ENCODE measurements at regions not wholly inside any gene's neighbourhood (a gene's known extent, or its start where the extent isn't known, plus 50 kb on each side); places are given as distances from the start of the nearest gene placed in this dataset.

DNA sequence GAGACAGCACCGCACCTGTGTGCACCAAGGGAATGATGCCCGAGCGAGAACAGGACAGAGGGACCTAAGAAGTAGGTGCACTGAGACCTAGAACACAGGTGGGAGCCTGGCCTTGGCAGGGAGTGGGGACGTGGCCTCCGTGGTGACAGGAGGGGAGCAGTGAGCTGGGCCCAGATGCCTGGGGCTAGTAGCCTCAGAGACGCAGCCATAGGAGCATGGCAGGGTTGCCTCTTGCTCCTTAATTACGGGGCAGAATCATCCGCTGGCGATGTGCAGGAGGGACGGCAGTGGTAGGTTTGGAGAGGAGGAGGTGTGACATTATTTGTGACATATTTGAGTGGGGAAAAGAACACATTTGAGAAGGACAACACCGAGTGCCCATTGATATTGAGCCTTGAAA is 57.0 kb upstream of the HPCAL1 start:
- H3K27ac ChIP-seq (ENCODE audit: insufficient read length, low read depth, low read length): no peak overlapping the region
- no peaks in the 10 kb centered on the region for H3K79me2 ChIP-seq (ENCODE audit: insufficient read depth, low read length)
- no peak overlapping the region for H2AK5ac ChIP-seq (ENCODE audit: insufficient read length, low read length)
- H3K4me2 ChIP-seq (ENCODE audit: insufficient read depth, insufficient read length, low read length): no peak overlapping the region
- TF ChIP-seq, protein P1, sequence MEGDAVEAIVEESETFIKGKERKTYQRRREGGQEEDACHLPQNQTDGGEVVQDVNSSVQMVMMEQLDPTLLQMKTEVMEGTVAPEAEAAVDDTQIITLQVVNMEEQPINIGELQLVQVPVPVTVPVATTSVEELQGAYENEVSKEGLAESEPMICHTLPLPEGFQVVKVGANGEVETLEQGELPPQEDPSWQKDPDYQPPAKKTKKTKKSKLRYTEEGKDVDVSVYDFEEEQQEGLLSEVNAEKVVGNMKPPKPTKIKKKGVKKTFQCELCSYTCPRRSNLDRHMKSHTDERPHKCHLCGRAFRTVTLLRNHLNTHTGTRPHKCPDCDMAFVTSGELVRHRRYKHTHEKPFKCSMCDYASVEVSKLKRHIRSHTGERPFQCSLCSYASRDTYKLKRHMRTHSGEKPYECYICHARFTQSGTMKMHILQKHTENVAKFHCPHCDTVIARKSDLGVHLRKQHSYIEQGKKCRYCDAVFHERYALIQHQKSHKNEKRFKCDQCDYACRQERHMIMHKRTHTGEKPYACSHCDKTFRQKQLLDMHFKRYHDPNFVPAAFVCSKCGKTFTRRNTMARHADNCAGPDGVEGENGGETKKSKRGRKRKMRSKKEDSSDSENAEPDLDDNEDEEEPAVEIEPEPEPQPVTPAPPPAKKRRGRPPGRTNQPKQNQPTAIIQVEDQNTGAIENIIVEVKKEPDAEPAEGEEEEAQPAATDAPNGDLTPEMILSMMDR (conservative IDR thresholded peaks at IDR 0.05): no peak
- no peak overlapping the region for H3K9ac ChIP-seq (ENCODE audit: extremely low read depth, insufficient read length, low read length)
- no peaks in the 10 kb centered on the region; a peak in 1 of 7 replicates for H3K36me3 Mint-ChIP-seq (ENCODE audit: insufficient read depth in 1 of 3, low read depth in 3 of 3)
- no peak overlapping the region for H3K4me3 Mint-ChIP-seq
- H3K23ac ChIP-seq (ENCODE audit: insufficient read length, low read depth, low read length): no peak overlapping the region
- no peaks in the 10 kb centered on the region; the same call in 1 of the 2 replicates for H3K27me3 ChIP-seq (ENCODE audit: insufficient read depth, low read length)
- no peak overlapping the region for H4K91ac ChIP-seq (ENCODE audit: insufficient read length, low read depth, low read length)
- no peak for DNase-seq
- peaks cover 0 to 8% of the 10 kb centered on the region in 2 experiments; a peak in 3 of 5 replicates for H3K9me3 Mint-ChIP-seq
- H3K18ac ChIP-seq (ENCODE audit: insufficient read length, low read depth, low read length): no peak overlapping the region
- H2BK20ac ChIP-seq (ENCODE audit: low read depth, low read length, poor library complexity, severe bottlenecking): no peak overlapping the region
- H3K27ac Mint-ChIP-seq: no peak overlapping the region
- no peaks in the 10 kb centered on the region; the same call in 1 of the 2 replicates for H3K27me3 Mint-ChIP-seq (ENCODE audit: low read depth)
- H4K8ac ChIP-seq (replicated peaks; ENCODE audit: insufficient read length, low read depth, low read length): no peak overlapping the region
- H3K4me1 ChIP-seq (ENCODE audit: insufficient read depth, low read length): no peaks in the 10 kb centered on the region
- H2AFZ ChIP-seq (ENCODE audit: low read length): no peak overlapping the region
- no peaks in the 10 kb centered on the region for H3K4me1 Mint-ChIP-seq
- no peak overlapping the region for H3K56ac ChIP-seq (ENCODE audit: insufficient read length, low read depth, low read length)
- no peak overlapping the region for H2BK120ac ChIP-seq (ENCODE audit: low read depth, low read length, poor library complexity, severe bottlenecking)
- no peaks in the 10 kb centered on the region for H4K20me1 ChIP-seq (ENCODE audit: control insufficient read depth, insufficient read depth, insufficient read length)
- no peaks in the 10 kb centered on the region for H3K23me2 ChIP-seq (ENCODE audit: insufficient read length, low read depth, low read length, poor library complexity, severe bottlenecking)
- WGBS (ENCODE audit: extremely low coverage, insufficient read length, low lambda C conversion rate): no CpG with 5 or more reads among the region's 11 CpGs
- no peaks in the 10 kb centered on the region for H3K9me3 ChIP-seq (ENCODE audit: control insufficient read depth, low read depth, low read length)
- no peak overlapping the region for H3K4ac ChIP-seq (ENCODE audit: low read depth, low read length)
- H3K79me1 ChIP-seq (ENCODE audit: insufficient read depth, low read depth, low read length, poor library complexity, severe bottlenecking): no peaks in the 10 kb centered on the region
- no peak overlapping the region for H2BK15ac ChIP-seq (ENCODE audit: low read depth, low read length)
- no peak overlapping the region for H3T11ph ChIP-seq (ENCODE audit: low read length)
- H3K14ac ChIP-seq (ENCODE audit: insufficient read depth, low read length): no peak overlapping the region
- H4K5ac ChIP-seq (ENCODE audit: insufficient read length, low read depth, low read length): no peak overlapping the region
- H2BK12ac ChIP-seq (ENCODE audit: insufficient read length, low read depth, low read length): no peak overlapping the region
- no peak overlapping the region for H2BK5ac ChIP-seq (ENCODE audit: insufficient read length, low read length)
